ENCODE measurements at regions not wholly inside any gene's neighbourhood (a gene's known extent, or its start where the extent isn't known, plus 50 kb on each side); places are given as distances from the start of the nearest gene placed in this dataset.

- TF ChIP-seq, protein P1, sequence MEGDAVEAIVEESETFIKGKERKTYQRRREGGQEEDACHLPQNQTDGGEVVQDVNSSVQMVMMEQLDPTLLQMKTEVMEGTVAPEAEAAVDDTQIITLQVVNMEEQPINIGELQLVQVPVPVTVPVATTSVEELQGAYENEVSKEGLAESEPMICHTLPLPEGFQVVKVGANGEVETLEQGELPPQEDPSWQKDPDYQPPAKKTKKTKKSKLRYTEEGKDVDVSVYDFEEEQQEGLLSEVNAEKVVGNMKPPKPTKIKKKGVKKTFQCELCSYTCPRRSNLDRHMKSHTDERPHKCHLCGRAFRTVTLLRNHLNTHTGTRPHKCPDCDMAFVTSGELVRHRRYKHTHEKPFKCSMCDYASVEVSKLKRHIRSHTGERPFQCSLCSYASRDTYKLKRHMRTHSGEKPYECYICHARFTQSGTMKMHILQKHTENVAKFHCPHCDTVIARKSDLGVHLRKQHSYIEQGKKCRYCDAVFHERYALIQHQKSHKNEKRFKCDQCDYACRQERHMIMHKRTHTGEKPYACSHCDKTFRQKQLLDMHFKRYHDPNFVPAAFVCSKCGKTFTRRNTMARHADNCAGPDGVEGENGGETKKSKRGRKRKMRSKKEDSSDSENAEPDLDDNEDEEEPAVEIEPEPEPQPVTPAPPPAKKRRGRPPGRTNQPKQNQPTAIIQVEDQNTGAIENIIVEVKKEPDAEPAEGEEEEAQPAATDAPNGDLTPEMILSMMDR (IDR thresholded peaks at IDR 0.05; ENCODE audit: low read depth, low read length, missing control alignments), result no peak
- no peak for DNase-seq (ENCODE audit: extremely low read depth, low read depth)
- H3K4me3 ChIP-seq (replicated peaks; ENCODE audit: low read depth, low read length), result no peak overlapping the region
Observed at GRCh38 chr22:49648053-49648452, 179.6 kb downstream of the BRD1 start.

DNA sequence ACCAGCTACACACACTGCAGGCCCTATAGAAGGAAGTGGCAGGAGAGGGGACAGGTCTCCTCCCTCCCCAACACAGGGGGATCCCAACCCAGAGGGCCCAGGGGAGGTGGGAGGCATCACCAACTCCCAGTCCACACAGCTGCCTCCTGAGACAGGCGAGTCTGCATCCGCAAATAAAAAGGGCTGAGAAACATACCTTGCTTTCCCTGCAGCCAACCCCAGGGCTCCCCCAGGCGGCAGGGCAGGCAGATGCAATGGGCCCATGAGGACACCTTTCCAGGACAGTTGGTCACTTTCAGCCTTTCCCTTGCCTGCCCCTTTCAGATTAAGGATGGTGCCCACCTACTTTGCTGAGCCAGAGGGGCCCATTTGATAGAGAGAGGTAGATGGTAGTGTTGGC lies 180.0 kb downstream of the BRD1 start:
- DNase-seq (ENCODE audit: extremely low read depth, low read depth), result no peak
- no peak overlapping the region for H3K4me3 ChIP-seq (replicated peaks; ENCODE audit: low read depth, low read length)
- TF ChIP-seq, protein P1 (IDR thresholded peaks at IDR 0.05; ENCODE audit: low read depth, low read length, missing control alignments), result no peak

- TF ChIP-seq, protein P1 (IDR thresholded peaks at IDR 0.05; ENCODE audit: low read depth, low read length, missing control alignments), result no peak
- no peak for DNase-seq (ENCODE audit: extremely low read depth, low read depth)
- H3K4me3 ChIP-seq (replicated peaks; ENCODE audit: low read depth, low read length), result no peak overlapping the region
Observed at GRCh38 chr22:49646876-49647275, 180.8 kb downstream of the BRD1 start.

GRCh38 chr22:49645791-49646550 lies 181.7 kb downstream of the BRD1 start:
- H3K4me3 ChIP-seq (replicated peaks; ENCODE audit: low read depth, low read length), result no peak overlapping the region
- TF ChIP-seq, protein P1 (IDR thresholded peaks at IDR 0.05; ENCODE audit: low read depth, low read length, missing control alignments), result no peak
- no peak for DNase-seq (ENCODE audit: extremely low read depth, low read depth)

DNA sequence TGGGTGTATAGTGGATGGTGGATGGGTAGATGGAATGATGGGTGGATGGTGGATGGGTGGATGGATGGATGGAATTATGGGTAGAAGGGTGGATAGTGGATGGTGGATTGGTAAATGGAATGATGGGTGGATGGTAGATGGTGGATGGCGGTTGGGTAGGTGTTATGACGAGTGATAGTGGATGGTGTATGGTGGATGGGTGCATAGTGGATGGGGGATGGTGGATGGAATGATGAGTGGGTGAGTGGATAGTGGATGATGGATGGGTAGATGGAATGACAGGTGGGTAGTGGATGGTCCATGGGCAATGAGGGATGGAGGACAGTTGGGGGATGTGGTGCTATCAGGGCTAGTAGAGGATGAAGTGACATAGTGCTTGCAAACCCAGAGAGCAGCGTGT lies 182.4 kb downstream of the BRD1 start:
- DNase-seq (ENCODE audit: extremely low read depth, low read depth), result no peak
- H3K4me3 ChIP-seq (replicated peaks; ENCODE audit: low read depth, low read length), result no peak overlapping the region
- TF ChIP-seq, protein P1 (IDR thresholded peaks at IDR 0.05; ENCODE audit: low read depth, low read length, missing control alignments), result no peak

GRCh38 chr22:49643998-49644397 lies 183.7 kb downstream of the BRD1 start:
- no peak for DNase-seq (ENCODE audit: extremely low read depth, low read depth)
- no peak overlapping the region for H3K4me3 ChIP-seq (replicated peaks; ENCODE audit: low read depth, low read length)
- TF ChIP-seq, protein P1 (IDR thresholded peaks at IDR 0.05; ENCODE audit: low read depth, low read length, missing control alignments), result no peak

- no peak overlapping the region for H3K4me3 ChIP-seq (replicated peaks; ENCODE audit: low read depth, low read length)
- no peak for DNase-seq (ENCODE audit: extremely low read depth, low read depth)
- TF ChIP-seq, protein P1 (IDR thresholded peaks at IDR 0.05; ENCODE audit: low read depth, low read length, missing control alignments), result no peak
Observed at GRCh38 chr22:49643466-49643865, 184.2 kb downstream of the BRD1 start.
